Keratinocyte (primary cell): ENCODE measurements at regions not wholly inside any gene's neighbourhood (a gene's known extent, or its start where the extent isn't known, plus 50 kb on each side); places are given as distances from the start of the nearest gene placed in this dataset.

Experiments
- DNase-seq: peaks from one replicate; pipeline ENCODE4 v3.0.0-alpha.2; 2011; ENCODE audit warnings: low read depth, missing footprints, low spot score
- FAIRE-seq: peaks from 2 replicates; lab custom pipeline; 2011; peaks lifted over from hg19 to GRCh38; lab: Jason Lieb, UNC
- H2AFZ ChIP-seq: 2 replicates; pipeline ENCODE4 v1.6.0; 2012; ENCODE audit warnings: low read length, control low read depth, inconsistent platforms; ENCODE audit not compliant: control insufficient read depth
- H3K27ac ChIP-seq: 2 replicates; pipeline ENCODE4 v1.5.1; 2011; ENCODE audit warnings: low read length; ENCODE audit not compliant: control insufficient read depth, insufficient read depth
- H3K27me3 ChIP-seq: 3 replicates; pipeline ENCODE4 v1.6.0; 2011; ENCODE audit warnings: low read length; ENCODE audit not compliant: control insufficient read depth, insufficient read depth; ENCODE audit errors: extremely low read depth
- H3K36me3 ChIP-seq, 2 experiments: 2 replicates in 1 of 2; 3 replicates in 1 of 2; pipeline ENCODE4 v1.5.1; 2011; ENCODE audit warnings: low read length in 2 of 2, mild to moderate bottlenecking in 1 of 2; ENCODE audit not compliant: control insufficient read depth in 2 of 2, insufficient read depth in 2 of 2; ENCODE audit errors: extremely low read depth in 1 of 2
- H3K4me1 ChIP-seq: 3 replicates; pipeline ENCODE4 v1.5.1; 2011; ENCODE audit warnings: low read length; ENCODE audit not compliant: control insufficient read depth, insufficient read depth; ENCODE audit errors: extremely low read depth
- H3K4me2 ChIP-seq: 3 replicates; pipeline ENCODE4 v1.6.0; 2011; ENCODE audit warnings: low read depth, low read length; ENCODE audit not compliant: control insufficient read depth, insufficient read depth; ENCODE audit errors: extremely low read depth
- H3K4me3 ChIP-seq, 3 experiments: fragments of 200-600 bp in 1 of 3; sonication (generic) in 1 of 3; 2 replicates in 2 of 3; 3 replicates in 1 of 3; pipeline ENCODE4 v1.5.1; 2011 to 2016; ENCODE audit warnings: low read length in 3 of 3, mild to moderate bottlenecking in 3 of 3, control low read depth in 2 of 3, inconsistent platforms in 1 of 3, low read depth in 1 of 3, mixed read lengths in 1 of 3, mixed run types in 1 of 3, moderate library complexity in 1 of 3; ENCODE audit not compliant: control insufficient read depth in 2 of 3, insufficient read depth in 2 of 3; ENCODE audit errors: extremely low read depth in 1 of 3
- H3K79me2 ChIP-seq: 2 replicates; pipeline ENCODE4 v1.6.0; 2012; ENCODE audit warnings: low read length; ENCODE audit not compliant: control insufficient read depth, insufficient read depth
- H3K9ac ChIP-seq: 3 replicates; pipeline ENCODE4 v1.6.0; 2011; ENCODE audit warnings: low read length; ENCODE audit not compliant: control insufficient read depth, insufficient read depth; ENCODE audit errors: extremely low read depth
- H3K9me1 ChIP-seq: 3 replicates; pipeline ENCODE4 v1.6.0; 2011; ENCODE audit warnings: low read length; ENCODE audit not compliant: control insufficient read depth, insufficient read depth; ENCODE audit errors: extremely low read depth
- H3K9me3 ChIP-seq: 2 replicates; pipeline ENCODE4 v1.5.1; 2012; ENCODE audit warnings: low read depth, low read length; ENCODE audit not compliant: control insufficient read depth
- H4K20me1 ChIP-seq: 3 replicates; pipeline ENCODE4 v1.6.0; 2011; ENCODE audit warnings: low read length; ENCODE audit not compliant: control insufficient read depth, insufficient read depth; ENCODE audit errors: extremely low read depth
- EZH2 ChIP-seq: IDR thresholded peaks from one replicate; pipeline ENCODE4 v1.6.1; 2012; ENCODE audit warnings: inconsistent platforms, mild to moderate bottlenecking, low read length, moderate library complexity
- dilution Hi-C: fragments of 300-500 bp; cut with MboI; formaldehyde crosslinking; loops from one replicate; pipeline ENCODE4 v1.7.0; 2020; ENCODE audit warnings: low sequenced_read_pairs; ENCODE audit not compliant: extremely low pct_ligation_motif_present
- TF ChIP-seq, protein P1 (sequence below), 3 experiments: IDR thresholded peaks in 1 of 3; conservative IDR thresholded peaks in 1 of 3; optimal IDR thresholded peaks in 1 of 3; 2 replicates in 2 of 3; 3 replicates in 1 of 3; pipeline versions ENCODE3 to v1.5.1; 2011; ENCODE audit warnings: low read length in 3 of 3, mild to moderate bottlenecking in 3 of 3, moderate library complexity in 2 of 3, control low read depth in 1 of 3, inconsistent platforms in 1 of 3; ENCODE audit not compliant: insufficient read depth in 2 of 3; ENCODE audit errors: extremely low read depth in 1 of 3

DNA sequence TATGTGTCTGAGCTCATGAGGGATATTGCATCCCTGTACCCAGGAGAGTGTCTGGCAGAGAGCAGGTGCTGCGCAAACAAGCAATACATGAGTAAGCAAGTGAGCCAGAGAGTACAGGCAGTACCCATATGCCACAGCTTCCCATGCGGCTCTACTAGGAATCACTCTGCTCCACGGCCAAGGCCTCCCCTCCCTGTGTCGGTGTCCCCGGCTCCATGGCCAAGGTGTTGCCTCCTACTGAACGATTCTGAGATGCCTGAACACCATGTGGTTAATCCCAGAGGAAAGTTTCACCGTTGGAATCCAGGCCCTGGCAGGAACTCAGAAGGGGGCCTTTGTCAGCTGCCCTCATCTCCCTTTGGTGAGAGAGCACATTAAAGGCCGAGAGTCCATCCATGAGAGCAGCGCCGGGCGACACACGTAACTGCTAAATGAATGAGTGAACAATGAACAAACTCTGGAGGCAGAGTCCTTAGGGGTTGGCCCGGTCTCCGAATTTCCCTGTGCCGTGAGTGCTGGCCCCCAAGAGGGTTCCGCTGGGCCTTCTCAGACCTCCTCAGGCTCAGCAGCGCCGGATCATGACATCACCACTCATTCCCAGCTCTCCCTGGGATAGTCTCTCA is 136.0 kb upstream of the FAM20C start:
- Histone ChIP-seq H3K36me3 (no peaks in the 10 kb centered on the region), H3K27me3 (peaks cover 10% of the 10 kb centered on the region), H3K27ac (no peak overlapping the region), H3K79me2 (no peaks in the 10 kb centered on the region), H3K9me1 (no peaks in the 10 kb centered on the region), H3K4me1 (no peaks in the 10 kb centered on the region), H3K4me3 (no peak overlapping the region), H3K4me2 (no peak overlapping the region), H3K9me3 (no peaks in the 10 kb centered on the region), H4K20me1 (no peaks in the 10 kb centered on the region), H3K9ac (no peak overlapping the region), H2AFZ (no peak overlapping the region)
- FAIRE-seq (no peak), DNase-seq (no peak)
- no peak for TF ChIP-seq EZH2
- TF ChIP-seq, protein P1, sequence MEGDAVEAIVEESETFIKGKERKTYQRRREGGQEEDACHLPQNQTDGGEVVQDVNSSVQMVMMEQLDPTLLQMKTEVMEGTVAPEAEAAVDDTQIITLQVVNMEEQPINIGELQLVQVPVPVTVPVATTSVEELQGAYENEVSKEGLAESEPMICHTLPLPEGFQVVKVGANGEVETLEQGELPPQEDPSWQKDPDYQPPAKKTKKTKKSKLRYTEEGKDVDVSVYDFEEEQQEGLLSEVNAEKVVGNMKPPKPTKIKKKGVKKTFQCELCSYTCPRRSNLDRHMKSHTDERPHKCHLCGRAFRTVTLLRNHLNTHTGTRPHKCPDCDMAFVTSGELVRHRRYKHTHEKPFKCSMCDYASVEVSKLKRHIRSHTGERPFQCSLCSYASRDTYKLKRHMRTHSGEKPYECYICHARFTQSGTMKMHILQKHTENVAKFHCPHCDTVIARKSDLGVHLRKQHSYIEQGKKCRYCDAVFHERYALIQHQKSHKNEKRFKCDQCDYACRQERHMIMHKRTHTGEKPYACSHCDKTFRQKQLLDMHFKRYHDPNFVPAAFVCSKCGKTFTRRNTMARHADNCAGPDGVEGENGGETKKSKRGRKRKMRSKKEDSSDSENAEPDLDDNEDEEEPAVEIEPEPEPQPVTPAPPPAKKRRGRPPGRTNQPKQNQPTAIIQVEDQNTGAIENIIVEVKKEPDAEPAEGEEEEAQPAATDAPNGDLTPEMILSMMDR (optimal IDR thresholded peaks at IDR 0.05 in 1 of 3, IDR thresholded peaks at IDR 0.05 in 1 of 3, conservative IDR thresholded peaks at IDR 0.05 in 1 of 3; ENCODE audit: extremely low read depth in 1 of 3, insufficient read depth in 2 of 3, low read length in 3 of 3): no peak
- dilution Hi-C loops: no loop called here

- H3K27ac ChIP-seq: no peak overlapping the region
- H3K4me1 ChIP-seq: no peaks in the 10 kb centered on the region
- TF ChIP-seq EZH2: no peak
- TF ChIP-seq, protein P1 (optimal IDR thresholded peaks at IDR 0.05 in 1 of 3, IDR thresholded peaks at IDR 0.05 in 1 of 3, conservative IDR thresholded peaks at IDR 0.05 in 1 of 3; ENCODE audit: extremely low read depth in 1 of 3, insufficient read depth in 2 of 3, low read length in 3 of 3): no peak
- dilution Hi-C loops: no loop called here
- no peak for FAIRE-seq
- H3K4me2 ChIP-seq: no peak overlapping the region
- H3K9ac ChIP-seq: no peak overlapping the region
- no peak overlapping the region for H3K4me3 ChIP-seq
- peaks cover 10% of the 10 kb centered on the region for H3K27me3 ChIP-seq
- no peaks in the 10 kb centered on the region for H4K20me1 ChIP-seq
- no peaks in the 10 kb centered on the region for H3K9me3 ChIP-seq
- no peaks in the 10 kb centered on the region for H3K79me2 ChIP-seq
- no peak overlapping the region for H2AFZ ChIP-seq
- H3K9me1 ChIP-seq: no peaks in the 10 kb centered on the region
- no peak for DNase-seq
- H3K36me3 ChIP-seq: no peaks in the 10 kb centered on the region
Observed at GRCh38 chr7:57071-57470, 135.3 kb upstream of the FAM20C start.
